ENCODE measurements at regions not wholly inside any gene's neighbourhood (a gene's known extent, or its start where the extent isn't known, plus 50 kb on each side); places are given as distances from the start of the nearest gene placed in this dataset.

- DNase-seq, result peak in 1 of 2 experiments; percentile 46
These were observed 73.3 kb downstream of the TASL start for GRCh38 chrX:30504309-30504708.

DNA sequence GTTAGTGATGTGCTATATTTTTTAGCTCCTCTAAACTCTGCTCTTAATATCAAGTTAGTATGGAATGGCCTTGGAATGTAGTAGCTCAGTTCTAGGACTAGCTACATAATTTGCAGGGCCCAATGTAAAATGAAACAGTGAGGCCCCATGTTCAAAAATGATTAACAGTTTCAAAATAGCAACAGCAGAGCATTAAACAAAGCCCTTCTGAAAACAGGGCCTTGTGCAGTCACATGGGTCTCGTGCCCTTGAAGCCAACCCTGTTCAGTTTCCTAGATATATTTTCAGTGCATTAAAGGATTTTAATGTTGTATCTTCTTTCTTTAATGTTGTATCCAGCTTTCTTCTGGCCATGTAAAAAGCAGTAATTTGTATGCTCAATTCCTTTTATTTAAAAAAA, 82.1 kb downstream of the TASL start:
- no peak for DNase-seq

DNA sequence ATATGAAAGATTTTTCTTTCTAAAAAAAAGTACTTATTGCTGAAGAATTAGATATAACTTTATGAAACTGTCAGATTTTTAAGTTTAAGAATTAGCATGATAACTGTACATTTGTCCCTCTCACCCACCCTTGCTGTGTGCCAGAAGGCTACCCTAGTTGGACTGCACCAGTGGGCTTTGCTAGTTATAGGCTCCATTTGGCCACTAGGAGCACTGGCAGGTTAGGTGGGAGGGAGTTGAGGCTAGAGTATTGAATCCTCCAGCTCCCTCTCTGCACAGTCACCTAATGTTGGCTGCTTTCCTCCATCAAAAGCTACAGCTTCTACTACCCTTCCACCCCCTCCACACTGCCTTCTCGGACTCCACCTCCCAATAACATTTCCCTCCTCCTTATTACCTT, 84.2 kb downstream of the TASL start:
- no peak for DNase-seq

GRCh38 chrX:30489323-30489722, 88.2 kb downstream of the TASL start:
- peak in 1 of 2 experiments; percentile 41 for DNase-seq

- peak in 1 of 2 experiments; percentile 22 for DNase-seq
These were observed 89.5 kb downstream of the TASL start for GRCh38 chrX:30488092-30488491.

DNA sequence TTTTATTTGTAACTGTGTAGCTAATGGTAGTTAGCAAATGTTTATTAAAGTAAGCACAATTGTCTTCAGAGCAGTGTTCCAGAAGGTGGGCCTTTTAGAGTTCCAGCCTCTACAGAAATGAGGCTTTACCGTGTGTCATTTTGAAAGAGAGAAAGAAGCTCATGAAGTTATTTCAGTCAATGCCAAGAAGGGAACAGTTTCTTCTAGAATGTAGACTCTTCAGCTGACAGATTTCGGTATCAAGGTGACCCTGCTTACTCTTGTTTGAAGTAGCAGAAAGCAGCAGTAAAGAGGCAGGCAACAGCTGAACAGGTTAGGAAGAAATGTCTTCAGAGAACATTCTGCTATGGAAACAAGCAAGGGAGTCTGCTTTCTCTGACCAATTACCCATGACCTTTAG, 93.6 kb downstream of the TASL start:
- no peak for DNase-seq

DNA sequence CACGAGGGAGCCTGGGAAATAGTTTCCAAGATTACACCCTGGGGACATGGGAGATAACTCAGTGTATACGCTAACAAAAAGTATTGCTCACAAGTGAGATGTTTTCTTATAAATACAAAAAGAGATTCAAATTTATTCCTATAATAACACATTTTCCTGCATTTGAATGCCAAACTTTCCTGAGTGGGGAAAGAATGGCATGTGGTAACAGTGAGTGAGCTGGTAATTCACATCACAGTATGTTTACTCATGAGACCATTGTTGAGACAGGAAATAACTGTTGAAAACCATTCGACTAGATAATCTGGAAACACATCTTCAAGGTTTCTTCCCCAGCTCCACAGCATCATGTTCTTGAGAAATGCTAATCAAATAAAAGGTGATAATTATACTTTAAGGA, 109.1 kb downstream of the TASL start:
- DNase-seq, result no peak

Measured in NCI-H524 (cell line).